Fibroblast of lung (primary cell): ENCODE measurements at regions not wholly inside any gene's neighbourhood (a gene's known extent, or its start where the extent isn't known, plus 50 kb on each side); places are given as distances from the start of the nearest gene placed in this dataset.

ENCODE experiments used
- EZH2 ChIP-seq: IDR thresholded peaks from 2 replicates; pipeline ENCODE4 v1.5.1; 2012; ENCODE audit warnings: low read length, control low read depth, mild to moderate bottlenecking; ENCODE audit errors: missing control alignments
- TF ChIP-seq, protein P1 (sequence below), 2 donors: IDR thresholded peaks in 1 of 2; conservative IDR thresholded peaks in 1 of 2; 1 replicate in 1 of 2; 2 replicates in 1 of 2; pipeline ENCODE4 v1.5.1; 2011 to 2012; ENCODE audit warnings: low read length in 2 of 2, control low read depth in 1 of 2, inconsistent platforms in 1 of 2, low read depth in 1 of 2, mild to moderate bottlenecking in 1 of 2

DNA sequence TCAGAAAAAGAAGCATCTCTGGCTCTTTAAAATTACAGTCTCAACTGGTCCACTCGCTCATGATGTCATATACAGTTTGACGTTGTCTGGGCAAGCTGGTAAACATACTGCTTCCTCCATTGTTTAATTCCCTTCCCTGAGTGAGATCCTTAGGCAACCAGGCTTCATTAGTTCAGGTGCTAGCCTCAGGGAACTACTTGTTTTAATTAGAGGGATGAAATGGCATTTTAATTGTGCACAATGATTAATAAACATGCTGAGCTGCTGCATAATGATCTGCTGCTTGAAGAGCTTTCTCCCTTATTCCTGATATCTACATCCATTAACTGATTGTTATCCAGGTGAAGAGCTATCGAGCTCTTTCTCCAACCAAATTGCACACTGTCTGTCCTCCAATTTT is 195.6 kb upstream of the ETAA1 start:
- TF ChIP-seq, protein P1, sequence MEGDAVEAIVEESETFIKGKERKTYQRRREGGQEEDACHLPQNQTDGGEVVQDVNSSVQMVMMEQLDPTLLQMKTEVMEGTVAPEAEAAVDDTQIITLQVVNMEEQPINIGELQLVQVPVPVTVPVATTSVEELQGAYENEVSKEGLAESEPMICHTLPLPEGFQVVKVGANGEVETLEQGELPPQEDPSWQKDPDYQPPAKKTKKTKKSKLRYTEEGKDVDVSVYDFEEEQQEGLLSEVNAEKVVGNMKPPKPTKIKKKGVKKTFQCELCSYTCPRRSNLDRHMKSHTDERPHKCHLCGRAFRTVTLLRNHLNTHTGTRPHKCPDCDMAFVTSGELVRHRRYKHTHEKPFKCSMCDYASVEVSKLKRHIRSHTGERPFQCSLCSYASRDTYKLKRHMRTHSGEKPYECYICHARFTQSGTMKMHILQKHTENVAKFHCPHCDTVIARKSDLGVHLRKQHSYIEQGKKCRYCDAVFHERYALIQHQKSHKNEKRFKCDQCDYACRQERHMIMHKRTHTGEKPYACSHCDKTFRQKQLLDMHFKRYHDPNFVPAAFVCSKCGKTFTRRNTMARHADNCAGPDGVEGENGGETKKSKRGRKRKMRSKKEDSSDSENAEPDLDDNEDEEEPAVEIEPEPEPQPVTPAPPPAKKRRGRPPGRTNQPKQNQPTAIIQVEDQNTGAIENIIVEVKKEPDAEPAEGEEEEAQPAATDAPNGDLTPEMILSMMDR (conservative IDR thresholded peaks at IDR 0.05 in 1 of 2, IDR thresholded peaks at IDR 0.05 in 1 of 2; ENCODE audit: low read depth in 1 of 2, low read length in 2 of 2), result no peak
- TF ChIP-seq EZH2, result no peak
